ENCODE measurements at regions not wholly inside any gene's neighbourhood (a gene's known extent, or its start where the extent isn't known, plus 50 kb on each side); places are given as distances from the start of the nearest gene placed in this dataset.

DNA sequence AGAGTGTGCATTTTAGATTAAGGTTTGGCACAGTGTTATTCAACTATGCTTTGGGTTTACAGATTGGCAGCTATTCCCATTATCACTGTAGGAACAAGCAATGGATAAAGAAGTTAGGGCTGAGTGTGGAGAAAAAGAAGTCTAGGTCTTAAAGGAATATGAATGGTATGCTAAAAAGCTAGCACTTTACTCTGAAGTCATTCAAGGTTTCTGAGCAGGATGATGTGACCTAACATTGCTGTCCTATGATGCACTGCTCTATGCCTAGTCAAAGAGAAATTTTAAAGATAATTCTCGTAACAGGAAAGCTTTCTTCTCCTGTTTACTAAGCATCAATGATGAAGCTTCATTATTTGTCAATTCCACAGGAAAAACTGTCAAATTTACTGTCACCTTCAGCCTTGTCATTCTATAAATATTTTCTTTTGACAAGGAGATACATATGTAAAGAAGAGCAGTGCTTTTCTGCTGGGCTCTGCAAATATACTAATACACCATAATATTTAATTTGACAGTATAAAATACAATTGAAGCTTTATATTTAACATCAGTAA is 476.1 kb upstream of the PTPRD start:
- TF ChIP-seq, protein P1, sequence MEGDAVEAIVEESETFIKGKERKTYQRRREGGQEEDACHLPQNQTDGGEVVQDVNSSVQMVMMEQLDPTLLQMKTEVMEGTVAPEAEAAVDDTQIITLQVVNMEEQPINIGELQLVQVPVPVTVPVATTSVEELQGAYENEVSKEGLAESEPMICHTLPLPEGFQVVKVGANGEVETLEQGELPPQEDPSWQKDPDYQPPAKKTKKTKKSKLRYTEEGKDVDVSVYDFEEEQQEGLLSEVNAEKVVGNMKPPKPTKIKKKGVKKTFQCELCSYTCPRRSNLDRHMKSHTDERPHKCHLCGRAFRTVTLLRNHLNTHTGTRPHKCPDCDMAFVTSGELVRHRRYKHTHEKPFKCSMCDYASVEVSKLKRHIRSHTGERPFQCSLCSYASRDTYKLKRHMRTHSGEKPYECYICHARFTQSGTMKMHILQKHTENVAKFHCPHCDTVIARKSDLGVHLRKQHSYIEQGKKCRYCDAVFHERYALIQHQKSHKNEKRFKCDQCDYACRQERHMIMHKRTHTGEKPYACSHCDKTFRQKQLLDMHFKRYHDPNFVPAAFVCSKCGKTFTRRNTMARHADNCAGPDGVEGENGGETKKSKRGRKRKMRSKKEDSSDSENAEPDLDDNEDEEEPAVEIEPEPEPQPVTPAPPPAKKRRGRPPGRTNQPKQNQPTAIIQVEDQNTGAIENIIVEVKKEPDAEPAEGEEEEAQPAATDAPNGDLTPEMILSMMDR (conservative IDR thresholded peaks at IDR 0.05; ENCODE audit: low read length), result no peak
- no peak for TF ChIP-seq EZH2phosphoT487 (IDR thresholded peaks at IDR 0.05; ENCODE audit: borderline replicate concordance, low read depth, low read length)

All from OCI-LY7 (cell line).